Gastrocnemius medialis (tissue), 4 donors: ENCODE measurements at regions not wholly inside any gene's neighbourhood (a gene's known extent, or its start where the extent isn't known, plus 50 kb on each side); places are given as distances from the start of the nearest gene placed in this dataset.

Experiments used
- ATAC-seq, 2 donors: fragments of 150-250 bp; one replicate each; pipeline ENCODE4 v1.9.1; 2016
- DNase-seq, 2 donors: peaks; one replicate each; pipeline ENCODE4 v3.0.0-alpha.2; 2019
- H3K27ac ChIP-seq, 4 donors: fragments of 200-600 bp; sonication (generic); 1 replicate in 1 of 4; 2 replicates in 3 of 4; pipeline ENCODE4 v1.5.1; 2016 to 2018; ENCODE audit warnings: mild to moderate bottlenecking in 2 of 4, moderate library complexity in 1 of 4
- H3K27me3 ChIP-seq, 3 donors: fragments of 200-600 bp; sonication (generic) in 2 of 3; 1 replicate in 1 of 3; 2 replicates in 2 of 3; pipeline versions ENCODE4 v1.5.1 to v1.6.0; 2016 to 2019; ENCODE audit warnings: mild to moderate bottlenecking in 1 of 3, moderate library complexity in 1 of 3
- H3K36me3 ChIP-seq, 2 donors: fragments of 200-600 bp; sonication (generic) in 1 of 2; one replicate each; pipeline ENCODE4 v1.5.1; 2017 to 2018
- H3K4me1 ChIP-seq, 2 donors: fragments of 200-600 bp; sonication (generic) in 1 of 2; one replicate each; pipeline ENCODE4 v1.5.1; 2016 to 2017; ENCODE audit warnings: mild to moderate bottlenecking in 2 of 2
- H3K4me3 ChIP-seq, 4 donors: fragments of 200-600 bp; sonication (generic) in 3 of 4; 1 replicate in 1 of 4; 2 replicates in 3 of 4; pipeline ENCODE4 v1.5.1; 2016 to 2019; ENCODE audit warnings: mild to moderate bottlenecking in 2 of 4
- H3K9me3 ChIP-seq, 3 donors: fragments of 200-600 bp; sonication (generic) in 2 of 3; 1 replicate in 1 of 3; 2 replicates in 2 of 3; pipeline ENCODE4 v1.5.1; 2016 to 2019
- POLR2A ChIP-seq, 2 donors: fragments of 450-650 bp; IDR thresholded peaks; one replicate each; pipeline ENCODE4 v1.6.1; 2017; ENCODE audit warnings: antibody characterized with exemption in 2 of 2, mild to moderate bottlenecking in 2 of 2, moderate library complexity in 2 of 2
- in situ Hi-C, 4 donors: fragments of 200-750 bp; cut with MboI; loops; one replicate each; pipeline versions ENCODE4 v1.15.0 to v1.8.0; 2017; ENCODE audit warnings: low sequenced_read_pairs in 4 of 4
- intact Hi-C: fragments of 100-400 bp; cut with DNase I; formaldehyde crosslinking; loops from one replicate; pipeline ENCODE4 v1.15.1; 2023; ENCODE audit warnings: low total_unique reads
- TF ChIP-seq, protein P1 (sequence below), 5 experiments: fragments of 450-650 bp in 3 of 5; fragments of 200-600 bp in 2 of 5; sonication (generic) in 2 of 5; IDR thresholded peaks in 4 of 5; conservative IDR thresholded peaks in 1 of 5; 1 replicate in 4 of 5; 2 replicates in 1 of 5; pipeline ENCODE4 v1.5.1; 2016 to 2019; ENCODE audit warnings: antibody characterized with exemption in 5 of 5, mild to moderate bottlenecking in 3 of 5, moderate library complexity in 3 of 5

DNA sequence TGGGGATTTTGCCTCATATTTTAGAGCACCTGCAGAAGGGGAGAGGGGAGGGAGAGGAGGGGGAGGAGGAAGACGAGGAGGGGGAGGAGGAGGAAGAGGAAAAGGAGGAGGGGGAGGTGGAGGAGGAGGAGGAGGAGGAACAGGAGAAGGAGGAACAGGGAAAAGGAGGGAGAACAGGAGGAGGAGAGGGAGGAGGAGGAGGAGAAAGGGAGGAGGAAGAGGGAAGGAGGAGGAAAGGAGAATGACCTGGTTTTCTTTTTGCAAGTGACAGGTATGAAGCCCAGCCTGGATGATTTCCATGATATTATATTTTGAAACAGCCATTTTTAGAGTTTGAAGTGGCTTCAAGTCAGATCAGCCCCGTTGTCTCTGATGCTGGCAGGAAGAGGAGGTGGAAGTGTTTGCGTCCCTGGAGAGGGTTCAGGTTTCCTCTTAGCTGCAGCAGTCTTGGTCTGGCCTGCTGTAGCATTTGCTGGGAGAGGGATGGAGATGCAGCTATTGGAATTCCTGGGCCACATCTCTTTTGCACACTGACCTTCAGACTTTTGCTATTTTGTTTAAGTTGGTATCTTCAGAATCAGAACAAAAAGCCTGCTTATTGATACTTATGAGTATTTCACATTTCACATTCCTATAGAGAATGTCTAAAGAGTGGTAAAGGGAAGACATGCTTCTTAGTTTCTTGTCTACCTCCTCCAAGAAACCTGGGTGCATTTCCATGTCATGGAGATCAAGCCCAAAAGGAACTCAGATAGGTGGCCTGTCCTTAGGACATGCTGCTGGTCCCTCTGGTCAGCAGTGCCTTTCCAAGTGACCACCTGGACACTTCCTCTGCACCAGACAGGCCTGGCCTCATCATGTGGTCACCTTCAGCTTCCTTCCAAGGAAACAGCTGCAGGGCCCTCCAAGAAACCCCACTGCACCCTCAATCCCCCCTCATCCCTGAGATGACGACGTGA lies 54.3 kb upstream of the IYD start:
- no peaks in the 10 kb centered on the region for H3K27me3 ChIP-seq
- no peaks in the 10 kb centered on the region for H3K36me3 ChIP-seq
- intact Hi-C loops (no loop called here), in situ Hi-C loops (no loop called here)
- peaks cover under 1 to 4% of the 10 kb centered on the region in 2 donors for H3K4me1 ChIP-seq
- H3K4me3 ChIP-seq = no peak overlapping the region
- H3K9me3 ChIP-seq = no peaks in the 10 kb centered on the region
- DNase-seq (no peak), ATAC-seq (no peak)
- TF ChIP-seq, protein P1, sequence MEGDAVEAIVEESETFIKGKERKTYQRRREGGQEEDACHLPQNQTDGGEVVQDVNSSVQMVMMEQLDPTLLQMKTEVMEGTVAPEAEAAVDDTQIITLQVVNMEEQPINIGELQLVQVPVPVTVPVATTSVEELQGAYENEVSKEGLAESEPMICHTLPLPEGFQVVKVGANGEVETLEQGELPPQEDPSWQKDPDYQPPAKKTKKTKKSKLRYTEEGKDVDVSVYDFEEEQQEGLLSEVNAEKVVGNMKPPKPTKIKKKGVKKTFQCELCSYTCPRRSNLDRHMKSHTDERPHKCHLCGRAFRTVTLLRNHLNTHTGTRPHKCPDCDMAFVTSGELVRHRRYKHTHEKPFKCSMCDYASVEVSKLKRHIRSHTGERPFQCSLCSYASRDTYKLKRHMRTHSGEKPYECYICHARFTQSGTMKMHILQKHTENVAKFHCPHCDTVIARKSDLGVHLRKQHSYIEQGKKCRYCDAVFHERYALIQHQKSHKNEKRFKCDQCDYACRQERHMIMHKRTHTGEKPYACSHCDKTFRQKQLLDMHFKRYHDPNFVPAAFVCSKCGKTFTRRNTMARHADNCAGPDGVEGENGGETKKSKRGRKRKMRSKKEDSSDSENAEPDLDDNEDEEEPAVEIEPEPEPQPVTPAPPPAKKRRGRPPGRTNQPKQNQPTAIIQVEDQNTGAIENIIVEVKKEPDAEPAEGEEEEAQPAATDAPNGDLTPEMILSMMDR (IDR thresholded peaks at IDR 0.05 in 4 of 5, conservative IDR thresholded peaks at IDR 0.05 in 1 of 5) = no peak
- TF ChIP-seq POLR2A (IDR thresholded peaks at IDR 0.05) = no peak
- H3K27ac ChIP-seq = no peak overlapping the region

DNA sequence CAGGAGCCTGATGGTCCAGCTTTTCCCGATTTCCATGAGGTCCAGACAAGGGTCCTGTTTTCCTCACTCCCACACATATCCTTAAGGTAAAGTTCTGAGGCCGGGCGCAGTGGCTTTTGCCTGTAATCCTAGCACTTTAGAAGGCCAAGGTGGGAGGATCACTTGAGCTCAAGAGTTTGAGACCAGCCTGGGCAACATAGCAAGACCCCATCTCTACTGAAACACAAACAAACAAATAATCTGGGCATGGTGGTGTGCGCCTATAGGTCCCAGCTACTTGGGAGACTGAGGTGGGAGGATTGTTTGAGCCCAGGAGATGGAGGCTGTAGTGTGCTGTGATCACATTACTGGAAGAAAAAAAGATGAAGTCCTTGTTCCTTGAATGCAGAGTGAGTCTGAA lies 53.2 kb upstream of the IYD start:
- no peak overlapping the region for H3K27ac ChIP-seq
- H3K4me1 ChIP-seq = peaks cover 12 to 14% of the 10 kb centered on the region in 2 donors
- DNase-seq = no peak
- TF ChIP-seq, protein P1 (IDR thresholded peaks at IDR 0.05 in 4 of 5, conservative IDR thresholded peaks at IDR 0.05 in 1 of 5) = no peak
- TF ChIP-seq POLR2A (IDR thresholded peaks at IDR 0.05) = no peak
- intact Hi-C loops = no loop called here
- no peaks in the 10 kb centered on the region for H3K9me3 ChIP-seq
- no peak overlapping the region for H3K4me3 ChIP-seq
- no peaks in the 10 kb centered on the region for H3K27me3 ChIP-seq
- no peaks in the 10 kb centered on the region for H3K36me3 ChIP-seq
- in situ Hi-C loops = no loop called here
- no peak for ATAC-seq

DNA sequence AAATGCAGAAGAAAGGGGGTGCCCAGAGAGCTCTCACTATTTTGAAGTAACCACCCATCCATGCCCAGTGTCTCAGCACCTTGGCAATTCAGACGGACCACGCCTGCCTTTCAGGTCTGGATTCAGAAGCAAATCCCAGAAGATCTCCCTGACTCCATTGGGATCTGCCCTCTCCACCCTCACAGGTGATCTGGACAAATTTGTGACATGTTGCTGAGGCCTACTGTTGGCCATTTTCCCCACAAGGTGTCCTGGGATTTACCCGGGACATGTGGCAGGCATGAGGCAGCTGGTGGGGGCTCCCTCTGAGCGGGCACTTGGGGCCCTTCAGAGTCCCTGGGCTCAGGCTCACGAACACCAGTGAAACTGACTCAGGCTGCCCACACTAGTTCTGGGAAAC lies 51.9 kb upstream of the IYD start:
- Histone ChIP-seq H3K27ac (no peak overlapping the region), H3K9me3 (no peaks in the 10 kb centered on the region), H3K4me3 (no peak overlapping the region), H3K27me3 (no peaks in the 10 kb centered on the region), H3K4me1 (peaks cover 25 to 26% of the 10 kb centered on the region in 2 donors), H3K36me3 (no peaks in the 10 kb centered on the region)
- in situ Hi-C loops (no loop called here), intact Hi-C loops (no loop called here)
- no peak for DNase-seq
- TF ChIP-seq, protein P1 (IDR thresholded peaks at IDR 0.05 in 4 of 5, conservative IDR thresholded peaks at IDR 0.05 in 1 of 5) = no peak
- TF ChIP-seq POLR2A (IDR thresholded peaks at IDR 0.05) = no peak
- no peak for ATAC-seq
